GM19238 (cell line): ENCODE measurements at regions not wholly inside any gene's neighbourhood (a gene's known extent, or its start where the extent isn't known, plus 50 kb on each side); places are given as distances from the start of the nearest gene placed in this dataset.

Source experiments
- DNase-seq: peaks from one replicate; pipeline ENCODE4 v3.0.0; 2011; ENCODE audit warnings: low spot score; ENCODE audit not compliant: insufficient read length

- no peak for DNase-seq
Observed at GRCh38 chr4:24303926-24304325, 280.4 kb downstream of the DHX15 start.

GRCh38 chr4:24298911-24299310 lies 285.4 kb downstream of the DHX15 start:
- no peak for DNase-seq

- DNase-seq: no peak
Observed at GRCh38 chr4:24287096-24287495, 297.3 kb downstream of the DHX15 start.

GRCh38 chr4:24285759-24286158 lies 298.6 kb downstream of the DHX15 start:
- no peak for DNase-seq

GRCh38 chr4:24282446-24282845 lies 301.9 kb downstream of the DHX15 start:
- no peak for DNase-seq

- DNase-seq: no peak
Observed at GRCh38 chr4:24279911-24280375, 304.4 kb downstream of the DHX15 start.

- DNase-seq: no peak
Observed at GRCh38 chr4:24279469-24279868, 304.9 kb downstream of the DHX15 start.

- no peak for DNase-seq
Observed at GRCh38 chr4:24278693-24279092, 305.7 kb downstream of the DHX15 start.

GRCh38 chr4:24274381-24274941 lies 309.9 kb downstream of the DHX15 start:
- no peak for DNase-seq

GRCh38 chr4:24273136-24273535 lies 311.2 kb downstream of the DHX15 start:
- DNase-seq: no peak

- no peak for DNase-seq
Observed at GRCh38 chr4:24266951-24267722, 317.2 kb downstream of the DHX15 start.

- no peak for DNase-seq
Observed at GRCh38 chr4:24265989-24266388, 318.4 kb downstream of the DHX15 start.

- DNase-seq: no peak
Observed at GRCh38 chr4:24262616-24263015, 321.7 kb downstream of the DHX15 start.

- DNase-seq: no peak
Observed at GRCh38 chr4:24262084-24262483, 322.3 kb downstream of the DHX15 start.

- no peak for DNase-seq
Observed at GRCh38 chr4:24260923-24261564, 323.3 kb downstream of the DHX15 start.

- DNase-seq: no peak
Observed at GRCh38 chr4:24260133-24260715, 324.1 kb downstream of the DHX15 start.

GRCh38 chr4:24256547-24256946 lies 327.8 kb downstream of the DHX15 start:
- no peak for DNase-seq

GRCh38 chr4:24256066-24256465 lies 328.3 kb downstream of the DHX15 start:
- DNase-seq: no peak

- no peak for DNase-seq
Observed at GRCh38 chr4:24252121-24252520, 332.2 kb downstream of the DHX15 start.

GRCh38 chr4:24251589-24251988 lies 332.8 kb downstream of the DHX15 start:
- no peak for DNase-seq

GRCh38 chr4:24249972-24250371 lies 334.4 kb downstream of the DHX15 start:
- no peak for DNase-seq
